Stromal cell of bone marrow (primary cell): ENCODE measurements at regions not wholly inside any gene's neighbourhood (a gene's known extent, or its start where the extent isn't known, plus 50 kb on each side); places are given as distances from the start of the nearest gene placed in this dataset.
"Not testable (repeated sequence)": the region's sequence is repeated elsewhere in the genome, so short reads cannot be mapped to it uniquely, and the experiment has no call there.

Source experiments
- DNase-seq: peaks from one replicate; pipeline ENCODE4 v3.0.0-alpha.2; 2012; ENCODE audit warnings: low read depth

GRCh38 chr6:40685862-40686261 lies 98.7 kb upstream of the LRFN2 start:
- DNase-seq = no peak

GRCh38 chr6:40681622-40682021 lies 94.5 kb upstream of the LRFN2 start:
- no peak for DNase-seq

- no peak for DNase-seq
These were observed 91.8 kb upstream of the LRFN2 start for GRCh38 chr6:40678941-40679340.

GRCh38 chr6:40674170-40674569 lies 87.0 kb upstream of the LRFN2 start:
- DNase-seq = no peak

- DNase-seq = no peak
These were observed 84.9 kb upstream of the LRFN2 start for GRCh38 chr6:40672087-40672486.

GRCh38 chr6:40671694-40672050 lies 84.5 kb upstream of the LRFN2 start:
- DNase-seq = no peak

- no peak for DNase-seq
These were observed 84.0 kb upstream of the LRFN2 start for GRCh38 chr6:40671001-40671693.

GRCh38 chr6:40669343-40669742 lies 82.2 kb upstream of the LRFN2 start:
- DNase-seq = no peak

- no peak for DNase-seq
These were observed 81.0 kb upstream of the LRFN2 start for GRCh38 chr6:40668203-40668602.

- DNase-seq = no peak
These were observed 79.4 kb upstream of the LRFN2 start for GRCh38 chr6:40666530-40666929.

GRCh38 chr6:40661726-40662125 lies 74.6 kb upstream of the LRFN2 start:
- no peak for DNase-seq

GRCh38 chr6:40656772-40657171 lies 69.6 kb upstream of the LRFN2 start:
- not testable (repeated sequence) for DNase-seq

- DNase-seq = no peak
These were observed 67.7 kb upstream of the LRFN2 start for GRCh38 chr6:40654828-40655227.

- no peak for DNase-seq
These were observed 57.9 kb upstream of the LRFN2 start for GRCh38 chr6:40645043-40645442.

GRCh38 chr6:40642837-40643236 lies 55.7 kb upstream of the LRFN2 start:
- no peak for DNase-seq

- no peak for DNase-seq
These were observed 55.0 kb upstream of the LRFN2 start for GRCh38 chr6:40642190-40642589.

- DNase-seq = no peak
These were observed 53.5 kb upstream of the LRFN2 start for GRCh38 chr6:40640599-40641227.
